Endothelial cell of umbilical vein (primary cell): ENCODE measurements at regions not wholly inside any gene's neighbourhood (a gene's known extent, or its start where the extent isn't known, plus 50 kb on each side); places are given as distances from the start of the nearest gene placed in this dataset.

Experiments used
- BruUV-seq: library from RNA; stranded (reverse); fragments of 400-500 nt; replicated peaks from 2 replicates; lab custom pipeline; 2021; lab: Mats Ljungman, UMichigan
- CTCF ChIA-PET: fragments of 300-600, 350-600 bp; sonication (Branson Sonifier 250); formaldehyde crosslinking; loops from one replicate; lab custom pipeline; 2021; ENCODE audit warnings: antibody characterized with exemption, inconsistent platforms; lab: Charles Lee
- POLR2A ChIA-PET: fragments of 300-600, 350-600 bp; sonication (Branson Sonifier 250); formaldehyde crosslinking; loops from one replicate; lab custom pipeline; 2021; ENCODE audit warnings: antibody characterized with exemption, inconsistent platforms; lab: Charles Lee
- DNase-seq: peaks from one replicate; pipeline ENCODE4 v3.0.0-alpha.2; 2011; ENCODE audit warnings: low read depth, low spot score
- FAIRE-seq: peaks from 2 replicates; lab custom pipeline; 2011; peaks lifted over from hg19 to GRCh38; lab: Jason Lieb, UNC
- H2AFZ ChIP-seq: 2 replicates; pipeline ENCODE4 v1.6.0; 2012; ENCODE audit warnings: low read depth, low read length, control low read depth, inconsistent platforms
- H3K27ac ChIP-seq: 2 replicates; pipeline ENCODE4 v1.5.1; 2011; ENCODE audit warnings: low read depth, mild to moderate bottlenecking, control low read depth, low read length, moderate library complexity; ENCODE audit not compliant: insufficient read depth
- H3K27me3 ChIP-seq, 2 experiments: 2 replicates each; pipeline versions ENCODE4 v1.6.0 to v1.6.1; 2011; ENCODE audit warnings: low read length in 2 of 2, mixed read lengths in 1 of 2; ENCODE audit not compliant: control insufficient read depth in 2 of 2, insufficient read depth in 2 of 2
- H3K36me3 ChIP-seq, 2 experiments: 2 replicates in 1 of 2; 3 replicates in 1 of 2; pipeline ENCODE4 v1.5.1; 2011; ENCODE audit warnings: low read length in 2 of 2, mild to moderate bottlenecking in 1 of 2, moderate library complexity in 1 of 2; ENCODE audit not compliant: control insufficient read depth in 2 of 2, insufficient read depth in 2 of 2; ENCODE audit errors: extremely low read depth in 1 of 2
- H3K4me1 ChIP-seq: 3 replicates; pipeline ENCODE4 v1.5.1; 2011; ENCODE audit warnings: mild to moderate bottlenecking, low read length; ENCODE audit not compliant: control insufficient read depth, insufficient read depth; ENCODE audit errors: extremely low read depth
- H3K4me2 ChIP-seq: 2 replicates; pipeline ENCODE4 v1.6.1; 2011; ENCODE audit warnings: low read length, control low read depth, mixed read lengths; ENCODE audit not compliant: insufficient read depth
- H3K4me3 ChIP-seq, 3 experiments: fragments of 200-600 bp in 1 of 3; sonication (generic), shearing (Covaris generic) in 1 of 3; replicated peaks in 1 of 3; 2 replicates each; pipeline ENCODE4 v1.5.1; 2011 to 2016; ENCODE audit warnings: control low read depth in 3 of 3, low read length in 3 of 3, mild to moderate bottlenecking in 2 of 3, inconsistent platforms in 1 of 3, low read depth in 1 of 3, moderate library complexity in 1 of 3; ENCODE audit not compliant: insufficient read depth in 1 of 3
- H3K79me2 ChIP-seq: 2 replicates; pipeline ENCODE4 v1.6.0; 2012; ENCODE audit warnings: low read length, inconsistent platforms; ENCODE audit not compliant: control insufficient read depth, insufficient read depth
- H3K9ac ChIP-seq: replicated peaks from 2 replicates; pipeline ENCODE3; 2011; ENCODE audit warnings: low read length, control low read depth; ENCODE audit not compliant: insufficient read depth; ENCODE audit errors: extremely low read depth
- H3K9me1 ChIP-seq: replicated peaks from 3 replicates; pipeline ENCODE4 v1.6.0; 2011; ENCODE audit warnings: mild to moderate bottlenecking, low read length; ENCODE audit not compliant: control insufficient read depth, insufficient read depth; ENCODE audit errors: extremely low read depth
- H3K9me3 ChIP-seq: replicated peaks from 2 replicates; pipeline ENCODE4 v1.5.1; 2012; ENCODE audit warnings: low read length, inconsistent platforms; ENCODE audit not compliant: control insufficient read depth, insufficient read depth
- H4K20me1 ChIP-seq: replicated peaks from 2 replicates; pipeline ENCODE3; 2011; ENCODE audit warnings: mild to moderate bottlenecking, low read length; ENCODE audit not compliant: control insufficient read depth, insufficient read depth; ENCODE audit errors: extremely low read depth
- CTCF ChIP-seq, 2 donors: IDR thresholded peaks; 1 replicate in 1 of 2; 2 replicates in 1 of 2; pipeline ENCODE4 v1.5.1; 2011; ENCODE audit warnings: low read length in 2 of 2, mild to moderate bottlenecking in 2 of 2, moderate library complexity in 2 of 2, control low read depth in 1 of 2, inconsistent platforms in 1 of 2, low read depth in 1 of 2; ENCODE audit not compliant: insufficient read depth in 1 of 2; ENCODE audit errors: extremely low read depth in 1 of 2
- EZH2 ChIP-seq: IDR thresholded peaks from 2 replicates; pipeline ENCODE4 v1.6.1; 2012; ENCODE audit warnings: borderline replicate concordance, low read depth, mild to moderate bottlenecking, moderate library complexity, low read length, inconsistent platforms; ENCODE audit not compliant: severe bottlenecking
- FOS ChIP-seq: IDR thresholded peaks from 2 replicates; pipeline ENCODE4 v1.6.1; 2011; ENCODE audit warnings: mild to moderate bottlenecking, low read length, moderate library complexity, borderline replicate concordance; ENCODE audit not compliant: insufficient read depth
- GATA2 ChIP-seq: IDR thresholded peaks from 2 replicates; pipeline ENCODE4 v1.7.0; 2011; ENCODE audit warnings: low read depth, mild to moderate bottlenecking, moderate library complexity, mixed read lengths, low read length; ENCODE audit not compliant: insufficient read length, insufficient read depth
- JUN ChIP-seq: IDR thresholded peaks from 2 replicates; pipeline ENCODE4 v1.6.1; 2011; ENCODE audit warnings: borderline replicate concordance, low read depth; ENCODE audit not compliant: insufficient read length, insufficient read depth
- MYC ChIP-seq: IDR thresholded peaks from one replicate; pipeline ENCODE4 v1.6.1; 2011; ENCODE audit warnings: mild to moderate bottlenecking, low read depth, low read length
- POLR2A ChIP-seq: IDR thresholded peaks from 2 replicates; pipeline ENCODE4 v1.6.1; 2012; ENCODE audit warnings: low read depth, mild to moderate bottlenecking, control low read depth, low read length
- POLR2AphosphoS5 ChIP-seq: IDR thresholded peaks from 2 replicates; pipeline ENCODE4 v1.6.1; 2012; ENCODE audit warnings: low read depth, mild to moderate bottlenecking, control low read depth, low read length, moderate library complexity; ENCODE audit not compliant: insufficient read depth
- dilution Hi-C: fragments of 300-500 bp; cut with MboI; formaldehyde crosslinking; loops from one replicate; pipeline ENCODE4 v1.15.0; 2019; ENCODE audit warnings: low sequenced_read_pairs; ENCODE audit not compliant: extremely low pct_ligation_motif_present
- intact Hi-C: fragments of 100-400 bp; cut with micrococcal nuclease; formaldehyde crosslinking; loops from one replicate; pipeline ENCODE4 v1.10.0; 2022
- TF ChIP-seq, protein P1 (sequence below): IDR thresholded peaks from 2 replicates; pipeline ENCODE4 v1.6.1; 2011; ENCODE audit not compliant: insufficient read depth, insufficient read length

DNA sequence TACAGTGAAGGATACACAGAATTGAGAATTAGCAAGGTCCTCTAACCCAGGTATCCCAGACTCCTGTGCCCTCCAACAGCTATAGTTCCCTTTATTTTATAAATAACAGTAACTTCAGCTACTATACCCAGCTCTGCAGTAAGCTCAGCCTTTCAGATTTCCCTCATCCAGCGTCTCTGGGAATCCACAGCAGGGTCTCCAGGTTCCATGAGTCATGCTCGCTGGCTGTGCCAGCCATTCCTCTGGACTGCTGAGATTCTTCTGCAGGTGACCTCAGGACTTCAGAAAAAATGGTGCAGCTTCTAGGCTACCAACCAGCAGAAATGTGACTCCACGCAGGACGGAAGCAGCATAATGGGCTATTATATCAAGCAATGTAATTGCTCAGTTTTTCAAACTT is 419.3 kb downstream of the ZNF516 start:
- no peaks in the 10 kb centered on the region for H3K4me1 ChIP-seq
- peaks cover 5% of the 10 kb centered on the region for H3K9me3 ChIP-seq
- H3K27ac ChIP-seq: no peak overlapping the region
- dilution Hi-C loops: no loop called here
- ChIA-PET POLR2A (no interaction called here), CTCF (no interaction called here)
- no peaks in the 10 kb centered on the region for H3K9me1 ChIP-seq
- no peak overlapping the region for H3K9ac ChIP-seq
- DNase-seq (no peak), FAIRE-seq (no peak)
- TF ChIP-seq EZH2 (no peak), FOS (no peak), POLR2A (no peak), CTCF (IDR thresholded peaks at IDR 0.05; ENCODE audit: extremely low read depth in 1 of 2, insufficient read depth in 1 of 2, low read depth in 1 of 2, low read length in 2 of 2) (no peak), GATA2 (no peak), MYC (no peak), POLR2AphosphoS5 (no peak), JUN (no peak)
- TF ChIP-seq, protein P1, sequence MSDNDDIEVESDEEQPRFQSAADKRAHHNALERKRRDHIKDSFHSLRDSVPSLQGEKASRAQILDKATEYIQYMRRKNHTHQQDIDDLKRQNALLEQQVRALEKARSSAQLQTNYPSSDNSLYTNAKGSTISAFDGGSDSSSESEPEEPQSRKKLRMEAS: no peak
- intact Hi-C loops: no loop called here
- BruUV-seq: no TSS peak
- H3K27me3 ChIP-seq: no peaks in the 10 kb centered on the region
- no peak overlapping the region for H2AFZ ChIP-seq
- H3K4me2 ChIP-seq: no peak overlapping the region
- no peaks in the 10 kb centered on the region for H3K36me3 ChIP-seq
- no peaks in the 10 kb centered on the region for H4K20me1 ChIP-seq
- H3K4me3 ChIP-seq: no peak overlapping the region
- no peaks in the 10 kb centered on the region for H3K79me2 ChIP-seq
